ENCODE measurements at regions not wholly inside any gene's neighbourhood (a gene's known extent, or its start where the extent isn't known, plus 50 kb on each side); places are given as distances from the start of the nearest gene placed in this dataset.

DNA sequence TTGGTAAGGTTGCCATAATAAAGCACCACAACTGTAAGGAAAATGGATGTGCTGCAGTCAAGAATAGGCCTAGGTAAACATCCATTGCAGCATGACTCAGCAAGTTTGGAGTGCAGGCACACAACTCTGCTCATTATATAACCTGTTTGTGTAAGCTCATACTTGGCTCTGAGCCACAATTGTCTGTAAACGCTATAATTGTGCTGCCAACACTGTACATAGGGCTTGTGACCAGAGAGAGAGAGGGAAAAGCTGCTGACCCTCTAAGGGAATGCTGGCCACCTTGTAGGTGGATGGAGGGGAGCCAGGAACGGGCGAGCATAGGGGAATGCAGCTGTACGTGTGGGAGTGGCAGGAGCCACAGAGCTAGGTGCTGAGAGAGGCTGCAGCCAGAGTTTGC, 2186.5 kb upstream of the ACO1 start:
- H3K27me3 Mint-ChIP-seq: no peaks in the 10 kb centered on the region
- Histone ChIP-seq H3K36me3 (ENCODE audit: control insufficient read depth in 2 of 2, extremely low read depth in 1 of 2, insufficient read depth in 1 of 2, low read length in 1 of 2) (no peaks in the 10 kb centered on the region), H3K9me3 (peaks cover 1% of the 10 kb centered on the region), H3K4me3 (ENCODE audit: control insufficient read depth in 1 of 2, extremely low read depth in 1 of 2, low read length in 1 of 2) (no peak overlapping the region), H3K27ac (ENCODE audit: low read length) (no peak overlapping the region), H3K27me3 (replicated peaks in 1 of 2; ENCODE audit: control insufficient read depth in 2 of 2, extremely low read depth in 1 of 2, insufficient read depth in 2 of 2, low read length in 1 of 2) (no peaks in the 10 kb centered on the region), H3K4me1 (ENCODE audit: control insufficient read depth in 1 of 2, extremely low read depth in 1 of 2, insufficient read depth in 2 of 2, low read length in 2 of 2) (no peaks in the 10 kb centered on the region)
- H3K4me3 Mint-ChIP-seq: no peak overlapping the region
- ChIA-PET CTCF (no interaction called here), POLR2A (no interaction called here)
- no peak for ATAC-seq (replicated peaks in 1 of 4)
- peak in 1 of 35 experiments; percentile 2 for DNase-seq
- H3K4me1 Mint-ChIP-seq: no peaks in the 10 kb centered on the region
- WGBS (ENCODE audit: insufficient coverage): 42% methylated on average over 3 of the region's 4 CpGs
- H3K36me3 Mint-ChIP-seq: no peaks in the 10 kb centered on the region
- H3K9me3 Mint-ChIP-seq: peaks cover 0 to 17% (median 3%) of the 10 kb centered on the region in 3 donors
- H3K27ac Mint-ChIP-seq: no peak overlapping the region

DNA sequence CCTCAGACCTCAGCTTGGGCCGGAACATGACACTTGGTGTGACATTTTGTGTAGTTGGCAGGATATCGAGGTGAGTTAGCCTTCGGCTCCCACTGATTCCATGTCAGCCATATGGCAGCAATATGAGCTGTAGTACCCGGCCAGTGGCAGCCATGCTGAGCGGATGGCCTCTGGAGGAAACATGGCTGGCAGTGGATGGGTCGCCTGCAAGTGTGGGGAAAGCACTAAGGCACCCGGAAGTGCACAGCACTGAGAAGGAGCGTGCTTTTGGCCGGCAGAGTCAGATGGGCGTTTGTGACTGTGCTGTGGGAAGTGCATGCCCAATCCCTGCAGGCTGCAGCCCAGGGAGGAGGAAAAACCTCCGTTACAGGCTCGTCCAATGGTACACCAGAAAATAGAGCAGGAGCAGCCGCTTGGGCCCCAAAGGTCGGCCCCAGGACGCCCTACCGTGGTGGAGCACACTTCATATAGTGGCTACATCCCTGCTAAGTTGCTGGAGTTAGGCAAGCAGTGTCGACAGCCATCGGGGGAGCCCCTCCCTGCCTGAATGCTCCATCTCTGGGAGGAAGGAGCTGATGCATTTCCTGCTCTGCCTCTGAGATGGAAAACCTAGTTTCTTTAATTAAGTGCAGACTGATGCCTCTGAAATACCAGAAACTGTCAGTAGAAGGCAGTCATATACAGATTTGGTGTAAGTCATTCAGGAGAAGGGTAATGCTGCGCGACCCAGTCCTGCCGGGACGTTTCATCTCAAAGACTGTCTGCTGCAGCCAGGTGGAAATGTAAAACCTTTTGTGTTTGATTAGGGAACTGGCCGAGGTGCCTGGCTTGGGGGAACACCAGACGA, 2185.8 kb upstream of the ACO1 start:
- H3K27me3 Mint-ChIP-seq: no peaks in the 10 kb centered on the region
- no peaks in the 10 kb centered on the region for H3K4me1 Mint-ChIP-seq
- no peak overlapping the region for H3K27ac Mint-ChIP-seq
- peaks cover 0 to 17% (median 3%) of the 10 kb centered on the region in 3 donors for H3K9me3 Mint-ChIP-seq
- H3K4me3 Mint-ChIP-seq: no peak overlapping the region
- ChIA-PET POLR2A (interaction anchor here in 1 of 2 donors (0.6 kb wide), 1 partner anchor 1944 kb away, joined by 3 read pairs; no protein-coding TSS in a partner anchor), CTCF (no interaction called here)
- no peak for DNase-seq
- Histone ChIP-seq H3K4me3 (ENCODE audit: control insufficient read depth in 1 of 2, extremely low read depth in 1 of 2, low read length in 1 of 2) (no peak overlapping the region), H3K27me3 (replicated peaks in 1 of 2; ENCODE audit: control insufficient read depth in 2 of 2, extremely low read depth in 1 of 2, insufficient read depth in 2 of 2, low read length in 1 of 2) (no peaks in the 10 kb centered on the region), H3K36me3 (ENCODE audit: control insufficient read depth in 2 of 2, extremely low read depth in 1 of 2, insufficient read depth in 1 of 2, low read length in 1 of 2) (no peaks in the 10 kb centered on the region), H3K27ac (ENCODE audit: low read length) (no peak overlapping the region), H3K9me3 (peaks cover 4% of the 10 kb centered on the region), H3K4me1 (ENCODE audit: control insufficient read depth in 1 of 2, extremely low read depth in 1 of 2, insufficient read depth in 2 of 2, low read length in 2 of 2) (no peaks in the 10 kb centered on the region)
- 77% methylated on average over 22 of the region's 24 CpGs for WGBS (ENCODE audit: insufficient coverage)
- H3K36me3 Mint-ChIP-seq: no peaks in the 10 kb centered on the region
- no peak for ATAC-seq (replicated peaks in 1 of 4)

- Mint-ChIP-seq H3K4me1 (no peaks in the 10 kb centered on the region), H3K4me3 (no peak overlapping the region), H3K27me3 (no peaks in the 10 kb centered on the region), H3K9me3 (peaks cover 0 to 17% (median 5%) of the 10 kb centered on the region in 3 donors), H3K27ac (no peak overlapping the region), H3K36me3 (no peaks in the 10 kb centered on the region)
- Histone ChIP-seq H3K4me1 (ENCODE audit: control insufficient read depth in 1 of 2, extremely low read depth in 1 of 2, insufficient read depth in 2 of 2, low read length in 2 of 2) (no peaks in the 10 kb centered on the region), H3K36me3 (ENCODE audit: control insufficient read depth in 2 of 2, extremely low read depth in 1 of 2, insufficient read depth in 1 of 2, low read length in 1 of 2) (no peaks in the 10 kb centered on the region), H3K27ac (ENCODE audit: low read length) (no peak overlapping the region), H3K4me3 (ENCODE audit: control insufficient read depth in 1 of 2, extremely low read depth in 1 of 2, low read length in 1 of 2) (no peak overlapping the region), H3K27me3 (replicated peaks in 1 of 2; ENCODE audit: control insufficient read depth in 2 of 2, extremely low read depth in 1 of 2, insufficient read depth in 2 of 2, low read length in 1 of 2) (no peaks in the 10 kb centered on the region), H3K9me3 (peaks cover 4% of the 10 kb centered on the region)
- ChIA-PET CTCF (no interaction called here), POLR2A (no interaction called here)
- DNase-seq (no peak), ATAC-seq (replicated peaks in 1 of 4) (no peak)
- 84% methylated on average over 3 of the region's 3 CpGs for WGBS (ENCODE audit: insufficient coverage)
Measured at GRCh38 chr9:30201024-30201423, 2183.4 kb upstream of the ACO1 start.

DNA sequence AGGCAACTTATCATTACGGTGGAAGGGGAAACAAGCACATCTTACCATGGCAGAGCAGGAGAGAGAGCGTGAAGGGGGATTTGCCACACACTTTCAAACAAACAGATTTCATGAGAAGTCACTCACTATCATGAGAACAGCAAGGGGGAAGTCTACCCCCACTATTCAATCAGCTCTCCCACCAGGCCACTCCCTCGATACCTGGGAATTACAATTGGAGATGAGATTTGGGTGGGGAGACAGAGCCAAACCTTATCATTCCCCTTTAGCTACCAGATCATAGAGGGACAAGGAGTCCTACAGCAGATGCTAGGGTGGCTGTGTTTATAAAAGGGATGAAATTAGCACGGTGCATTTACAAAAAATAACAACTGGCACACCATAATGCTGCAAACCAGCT, 2149.4 kb upstream of the ACO1 start:
- Histone ChIP-seq H3K9me3 (no peaks in the 10 kb centered on the region), H3K4me1 (ENCODE audit: control insufficient read depth in 1 of 2, extremely low read depth in 1 of 2, insufficient read depth in 2 of 2, low read length in 2 of 2) (no peaks in the 10 kb centered on the region), H3K36me3 (ENCODE audit: control insufficient read depth in 2 of 2, extremely low read depth in 1 of 2, insufficient read depth in 1 of 2, low read length in 1 of 2) (no peaks in the 10 kb centered on the region), H3K27ac (ENCODE audit: low read length) (no peak overlapping the region), H3K4me3 (ENCODE audit: control insufficient read depth in 1 of 2, extremely low read depth in 1 of 2, low read length in 1 of 2) (no peak overlapping the region), H3K27me3 (replicated peaks in 1 of 2; ENCODE audit: control insufficient read depth in 2 of 2, extremely low read depth in 1 of 2, insufficient read depth in 2 of 2, low read length in 1 of 2) (no peaks in the 10 kb centered on the region)
- ChIA-PET CTCF (no interaction called here), POLR2A (no interaction called here)
- no peak overlapping the region for H3K27ac Mint-ChIP-seq
- H3K9me3 Mint-ChIP-seq: no peaks in the 10 kb centered on the region
- ATAC-seq (replicated peaks in 1 of 4): no peak
- H3K4me1 Mint-ChIP-seq: no peaks in the 10 kb centered on the region
- DNase-seq: no peak
- no peaks in the 10 kb centered on the region for H3K27me3 Mint-ChIP-seq
- no peaks in the 10 kb centered on the region for H3K36me3 Mint-ChIP-seq
- WGBS (ENCODE audit: insufficient coverage): no CpG with 5 or more reads among the region's 4 CpGs
- no peak overlapping the region for H3K4me3 Mint-ChIP-seq

GRCh38 chr9:30235564-30235963, 2148.9 kb upstream of the ACO1 start:
- Histone ChIP-seq H3K27me3 (replicated peaks in 1 of 2; ENCODE audit: control insufficient read depth in 2 of 2, extremely low read depth in 1 of 2, insufficient read depth in 2 of 2, low read length in 1 of 2) (no peaks in the 10 kb centered on the region), H3K9me3 (no peaks in the 10 kb centered on the region), H3K36me3 (ENCODE audit: control insufficient read depth in 2 of 2, extremely low read depth in 1 of 2, insufficient read depth in 1 of 2, low read length in 1 of 2) (no peaks in the 10 kb centered on the region), H3K4me3 (ENCODE audit: control insufficient read depth in 1 of 2, extremely low read depth in 1 of 2, low read length in 1 of 2) (no peak overlapping the region), H3K27ac (ENCODE audit: low read length) (no peak overlapping the region), H3K4me1 (ENCODE audit: control insufficient read depth in 1 of 2, extremely low read depth in 1 of 2, insufficient read depth in 2 of 2, low read length in 2 of 2) (no peaks in the 10 kb centered on the region)
- H3K4me3 Mint-ChIP-seq: no peak overlapping the region
- no peaks in the 10 kb centered on the region for H3K36me3 Mint-ChIP-seq
- H3K9me3 Mint-ChIP-seq: no peaks in the 10 kb centered on the region
- no peak overlapping the region for H3K27ac Mint-ChIP-seq
- ATAC-seq (replicated peaks in 1 of 4) (no peak), DNase-seq (no peak)
- no peaks in the 10 kb centered on the region for H3K4me1 Mint-ChIP-seq
- ChIA-PET CTCF (no interaction called here), POLR2A (no interaction called here)
- 73% methylated on average over 1 of the region's 2 CpGs for WGBS (ENCODE audit: insufficient coverage)
- H3K27me3 Mint-ChIP-seq: no peaks in the 10 kb centered on the region

- H3K27me3 ChIP-seq (replicated peaks in 1 of 2; ENCODE audit: control insufficient read depth in 2 of 2, extremely low read depth in 1 of 2, insufficient read depth in 2 of 2, low read length in 1 of 2): no peaks in the 10 kb centered on the region
- no CpG with 5 or more reads among the region's 2 CpGs for WGBS (ENCODE audit: insufficient coverage)
- Mint-ChIP-seq H3K27ac (no peak overlapping the region), H3K27me3 (no peaks in the 10 kb centered on the region), H3K4me3 (no peak overlapping the region), H3K4me1 (no peaks in the 10 kb centered on the region), H3K36me3 (no peaks in the 10 kb centered on the region), H3K9me3 (peaks cover 0 to 4% (median 0%) of the 10 kb centered on the region in 3 donors)
- H3K36me3 ChIP-seq (ENCODE audit: control insufficient read depth in 2 of 2, extremely low read depth in 1 of 2, insufficient read depth in 1 of 2, low read length in 1 of 2): no peaks in the 10 kb centered on the region
- ChIA-PET POLR2A (no interaction called here), CTCF (no interaction called here)
- no peak for DNase-seq
- ATAC-seq (replicated peaks in 1 of 4): no peak
- H3K9me3 ChIP-seq: no peaks in the 10 kb centered on the region
- no peaks in the 10 kb centered on the region for H3K4me1 ChIP-seq (ENCODE audit: control insufficient read depth in 1 of 2, extremely low read depth in 1 of 2, insufficient read depth in 2 of 2, low read length in 2 of 2)
- H3K27ac ChIP-seq (ENCODE audit: low read length): no peak overlapping the region
- H3K4me3 ChIP-seq (ENCODE audit: control insufficient read depth in 1 of 2, extremely low read depth in 1 of 2, low read length in 1 of 2): no peak overlapping the region
Measured at GRCh38 chr9:30239878-30240277, 2144.6 kb upstream of the ACO1 start.

DNA sequence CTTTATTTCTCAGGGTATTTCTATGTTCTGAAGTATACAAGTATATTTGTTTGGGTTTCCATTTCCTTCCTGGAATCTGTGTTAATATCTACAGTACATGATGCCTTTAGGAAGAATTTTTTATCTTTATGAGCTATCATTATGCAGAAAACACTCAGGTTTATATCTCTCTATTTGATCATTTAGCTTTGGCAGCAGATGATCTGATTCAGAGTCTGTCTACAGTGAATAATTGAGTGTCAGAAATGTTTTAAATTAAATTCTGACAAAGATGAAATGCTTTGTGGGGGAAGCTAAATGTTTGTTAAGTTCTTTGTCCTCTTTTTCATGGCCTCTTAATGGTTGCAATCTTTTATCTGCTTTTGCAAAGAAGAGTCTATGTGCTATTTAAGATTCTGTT, 2141.0 kb upstream of the ACO1 start:
- H3K36me3 ChIP-seq (ENCODE audit: control insufficient read depth in 2 of 2, extremely low read depth in 1 of 2, insufficient read depth in 1 of 2, low read length in 1 of 2): no peaks in the 10 kb centered on the region
- H3K27ac Mint-ChIP-seq: no peak overlapping the region
- no peaks in the 10 kb centered on the region for H3K4me1 ChIP-seq (ENCODE audit: control insufficient read depth in 1 of 2, extremely low read depth in 1 of 2, insufficient read depth in 2 of 2, low read length in 2 of 2)
- no peak for DNase-seq
- no peaks in the 10 kb centered on the region for H3K9me3 ChIP-seq
- H3K27me3 ChIP-seq (replicated peaks in 1 of 2; ENCODE audit: control insufficient read depth in 2 of 2, extremely low read depth in 1 of 2, insufficient read depth in 2 of 2, low read length in 1 of 2): no peaks in the 10 kb centered on the region
- H3K9me3 Mint-ChIP-seq: peaks cover 0 to 4% (median 0%) of the 10 kb centered on the region in 3 donors
- H3K36me3 Mint-ChIP-seq: no peaks in the 10 kb centered on the region
- ATAC-seq (replicated peaks in 1 of 4): no peak
- H3K4me3 Mint-ChIP-seq: no peak overlapping the region
- H3K4me3 ChIP-seq (ENCODE audit: control insufficient read depth in 1 of 2, extremely low read depth in 1 of 2, low read length in 1 of 2): no peak overlapping the region
- ChIA-PET POLR2A (no interaction called here), CTCF (no interaction called here)
- H3K4me1 Mint-ChIP-seq: no peaks in the 10 kb centered on the region
- H3K27me3 Mint-ChIP-seq: no peaks in the 10 kb centered on the region
- H3K27ac ChIP-seq (ENCODE audit: low read length): no peak overlapping the region

Measured in T-cell (primary cell).